ENCODE measurements at regions not wholly inside any gene's neighbourhood (a gene's known extent, or its start where the extent isn't known, plus 50 kb on each side); places are given as distances from the start of the nearest gene placed in this dataset.

- TF ChIP-seq ZNF513 (CRISPR knock-in tag; conservative IDR thresholded peaks at IDR 0.05) = no peak
- no peak for TF ChIP-seq ZNF446 (CRISPR knock-in tag; IDR thresholded peaks at IDR 0.05)
- no peak for TF ChIP-seq TCF12 (IDR thresholded peaks at IDR 0.05)
- TF ChIP-seq TCF12 (CRISPR knock-in tag; IDR thresholded peaks at IDR 0.05) = no peak
- no peak for TF ChIP-seq NFE2 (CRISPR knock-in tag; IDR thresholded peaks at IDR 0.05)
- no peak for TF ChIP-seq ZNF761 (CRISPR knock-in tag; conservative IDR thresholded peaks at IDR 0.05)
These were observed 185.1 kb downstream of the NRP2 start (continued) for GRCh38 chr2:205867371-205867770.

- BruUV-seq (replicated peaks) = no TSS peak
- FAIRE-seq (no peak), DNase-seq (ENCODE audit: low spot score) (no peak), ATAC-seq (no peak)
- H3K79me2 ChIP-seq (ENCODE audit: insufficient read depth, low read length) = no peaks in the 10 kb centered on the region
- H3K9ac ChIP-seq (ENCODE audit: insufficient read depth, low read depth, low read length) = no peak overlapping the region
- H3K9me3 ChIP-seq (ENCODE audit: low read length) = no peaks in the 10 kb centered on the region
- no peak overlapping the region for H3K4me3 ChIP-seq (replicated peaks in 1 of 3; ENCODE audit: insufficient read depth in 1 of 3, low read depth in 2 of 3, low read length in 3 of 3)
- no peak overlapping the region for H2AFZ ChIP-seq (ENCODE audit: low read length)
- TF ChIP-seq ZNF451 (CRISPR knock-in tag; IDR thresholded peaks at IDR 0.05) (no peak), NR2F2 (IDR thresholded peaks at IDR 0.05; ENCODE audit: borderline replicate concordance, low read depth) (no peak), ZSCAN29 (CRISPR knock-in tag; conservative IDR thresholded peaks at IDR 0.05) (no peak), GABPA (IDR thresholded peaks at IDR 0.05; ENCODE audit: low read depth, low read length) (no peak), GABPA (CRISPR knock-in tag; IDR thresholded peaks at IDR 0.05; ENCODE audit: low read depth) (no peak), MIER3 (CRISPR knock-in tag; IDR thresholded peaks at IDR 0.05; ENCODE audit: borderline replicate concordance) (no peak), HNRNPK (IDR thresholded peaks at IDR 0.05; ENCODE audit: low read depth, low read length, poor library complexity, severe bottlenecking) (no peak), ELF1 (CRISPR knock-in tag; IDR thresholded peaks at IDR 0.05) (no peak), HNF1A (IDR thresholded peaks at IDR 0.05; ENCODE audit: low read depth) (no peak), HNF1A (CRISPR knock-in tag; IDR thresholded peaks at IDR 0.05; ENCODE audit: borderline replicate concordance) (no peak), TOE1 (CRISPR knock-in tag; IDR thresholded peaks at IDR 0.05) (no peak), BCL3 (CRISPR knock-in tag; IDR thresholded peaks at IDR 0.05) (no peak), ELF3 (CRISPR knock-in tag; IDR thresholded peaks at IDR 0.05) (no peak)
- ChIA-PET CTCF (ENCODE audit: low intra/inter-chr PET ratio, low total read pairs) (no interaction called here), POLR2A (no interaction called here)
- intact Hi-C loops (cut with micrococcal nuclease; ENCODE audit: unreplicated experiment) (no loop called here), in situ Hi-C loops (cut with HindIII; ENCODE audit: extremely low pct_ligation_motif_present, low pct_unique_long_range_greater_than_20kb) (no loop called here)
- no peaks in the 10 kb centered on the region for H3K27me3 ChIP-seq (ENCODE audit: control insufficient read depth in 1 of 2, insufficient read depth in 2 of 2, low read length in 2 of 2)
- H4K20me1 ChIP-seq (ENCODE audit: insufficient read depth, low read length) = no peaks in the 10 kb centered on the region
- no peaks in the 10 kb centered on the region for H3K4me1 ChIP-seq (ENCODE audit: insufficient read depth, low read length)
- no peak overlapping the region for H3K4me2 ChIP-seq (ENCODE audit: low read depth, low read length)
- H3K27ac ChIP-seq (ENCODE audit: extremely low read length, insufficient read depth, low read length) = no peak overlapping the region
- H3K36me3 ChIP-seq (replicated peaks in 1 of 2; ENCODE audit: control insufficient read depth in 1 of 2, insufficient read depth in 2 of 2, low read length in 2 of 2) = no peaks in the 10 kb centered on the region
- 0% methylated on average over 4 of the region's 7 CpGs for WGBS (ENCODE audit: low lambda C conversion rate)
These were observed 183.7 kb downstream of the NRP2 start for GRCh38 chr2:205865905-205866441.

Measured in HepG2 (cell line).